Inflammatory macrophage (primary cell): ENCODE measurements at regions not wholly inside any gene's neighbourhood (a gene's known extent, or its start where the extent isn't known, plus 50 kb on each side); places are given as distances from the start of the nearest gene placed in this dataset.
A peak's percentile ranks its signal among the peaks of the same experiment; 100 is the strongest.
"Not testable (repeated sequence)": the region's sequence is repeated elsewhere in the genome, so short reads cannot be mapped to it uniquely, and the experiment has no call there.

Experiments used
- DNase-seq, 2 donors: peaks; one replicate each; pipeline ENCODE4 v3.0.0-alpha.2; 2020 to 2022

DNA sequence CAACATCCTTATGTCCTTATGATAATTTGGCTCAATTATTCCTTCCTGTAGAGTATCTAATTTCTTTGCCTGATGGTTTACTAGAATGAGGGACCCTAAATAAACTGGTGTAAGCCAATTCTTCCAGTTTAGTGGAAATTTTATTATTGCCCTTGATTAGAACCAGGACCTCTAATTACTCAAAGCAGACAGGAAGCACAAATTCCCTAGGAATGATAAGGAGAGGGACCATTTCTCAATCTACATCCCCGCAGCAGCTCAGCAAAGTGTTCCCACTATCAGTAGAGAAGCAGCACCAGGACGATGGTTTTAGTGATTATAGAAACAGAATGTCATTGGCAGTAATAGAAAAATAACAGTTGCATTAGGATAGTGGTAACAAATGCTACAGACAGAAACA is 97.1 kb downstream of the PLPPR4 start:
- no peak for DNase-seq

DNA sequence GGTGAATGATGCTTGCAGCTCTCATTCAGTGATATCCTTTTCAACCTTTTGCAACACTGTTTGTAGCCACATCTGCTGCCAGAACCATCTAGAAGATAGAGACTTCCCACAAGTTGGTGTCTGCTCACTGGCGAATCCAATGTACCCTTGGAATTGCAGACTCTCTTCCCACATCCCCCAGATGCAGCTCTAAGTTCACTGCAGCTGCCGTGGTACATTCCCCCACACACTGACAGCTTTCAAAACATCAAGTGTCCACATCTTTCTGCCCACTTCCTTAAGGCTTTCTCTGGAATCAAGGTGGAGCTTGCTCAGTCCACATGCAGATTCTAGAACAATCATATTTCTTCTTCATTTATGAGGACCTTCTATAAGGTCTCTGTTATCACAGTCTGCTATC is 99.2 kb downstream of the PLPPR4 start:
- peak in 1 of 2 donors; percentile 12 for DNase-seq

DNA sequence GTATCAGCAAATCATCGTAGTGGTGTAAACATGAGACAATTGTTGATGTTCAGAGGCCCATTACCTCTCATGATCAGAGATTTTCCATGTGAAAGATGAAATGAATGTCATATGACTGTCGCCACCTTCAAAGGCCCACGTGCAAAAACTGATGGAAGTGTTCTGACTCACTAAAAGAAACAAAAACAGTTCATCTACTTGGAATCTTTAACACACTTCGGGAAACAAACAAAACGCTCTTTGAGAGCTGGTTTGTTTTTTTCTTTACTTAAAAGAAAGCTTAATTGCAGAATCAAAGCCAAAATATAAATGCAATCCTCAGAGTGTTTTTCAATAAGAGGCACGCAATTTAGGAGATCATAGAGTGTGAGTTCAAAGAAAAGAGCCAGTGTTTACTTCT is 100.8 kb downstream of the PLPPR4 start:
- DNase-seq, result no peak

DNA sequence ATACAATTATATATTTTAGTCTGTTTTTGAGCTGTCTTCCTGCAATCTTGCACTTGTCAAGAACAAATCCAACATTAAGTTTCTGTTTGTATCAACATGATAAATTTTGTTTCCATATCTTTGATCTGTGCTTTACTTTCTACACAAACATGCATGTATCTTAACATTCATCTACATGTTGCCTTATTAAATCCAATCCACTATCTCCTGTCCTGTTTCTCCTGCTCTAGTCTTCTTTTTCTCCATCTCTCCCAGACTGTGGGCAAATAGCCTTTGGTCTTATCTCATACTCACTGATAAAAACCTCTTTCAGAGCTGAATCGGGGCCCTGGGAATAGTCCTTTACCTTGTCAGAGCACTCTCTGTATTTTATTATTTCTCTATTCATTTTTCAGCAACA is 101.3 kb downstream of the PLPPR4 start:
- no peak for DNase-seq

DNA sequence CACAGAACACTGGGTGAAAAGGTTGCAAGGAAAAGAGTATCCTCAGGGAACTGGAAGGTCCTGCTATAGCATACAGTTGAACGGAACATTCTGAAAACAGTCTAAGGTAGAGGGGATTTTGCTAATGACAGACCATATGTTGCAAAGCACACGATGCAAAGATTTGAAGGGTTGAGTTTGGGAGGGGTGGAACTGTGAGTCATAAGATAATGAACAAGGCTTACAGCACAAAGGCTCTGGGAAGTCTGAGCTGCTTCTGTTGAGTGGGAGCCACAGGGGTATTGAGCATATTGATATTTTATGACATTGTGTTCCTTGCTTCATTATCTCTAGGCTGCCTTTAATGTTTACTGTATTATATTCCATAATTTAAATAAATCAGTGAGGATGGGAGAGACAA is 104.9 kb downstream of the PLPPR4 start:
- no peak for DNase-seq

DNA sequence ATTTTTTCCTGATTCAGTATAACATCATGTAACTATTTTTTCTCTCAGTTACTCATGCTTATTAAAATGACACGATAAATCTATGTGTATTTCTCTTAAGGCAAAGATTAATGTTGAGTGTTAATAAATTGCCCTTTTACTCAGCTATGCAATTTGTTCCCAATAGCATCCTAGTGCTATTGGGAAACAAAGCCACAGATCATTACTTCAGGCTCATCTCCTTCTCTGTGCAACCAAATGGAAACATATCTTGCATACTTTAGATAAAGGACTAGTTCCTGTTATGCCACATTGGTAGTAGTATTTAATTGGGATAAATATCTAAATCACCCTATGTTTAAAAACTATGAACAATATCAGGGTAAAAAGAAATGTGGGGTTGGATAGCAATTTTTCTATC is 106.2 kb downstream of the PLPPR4 start:
- no peak for DNase-seq

DNA sequence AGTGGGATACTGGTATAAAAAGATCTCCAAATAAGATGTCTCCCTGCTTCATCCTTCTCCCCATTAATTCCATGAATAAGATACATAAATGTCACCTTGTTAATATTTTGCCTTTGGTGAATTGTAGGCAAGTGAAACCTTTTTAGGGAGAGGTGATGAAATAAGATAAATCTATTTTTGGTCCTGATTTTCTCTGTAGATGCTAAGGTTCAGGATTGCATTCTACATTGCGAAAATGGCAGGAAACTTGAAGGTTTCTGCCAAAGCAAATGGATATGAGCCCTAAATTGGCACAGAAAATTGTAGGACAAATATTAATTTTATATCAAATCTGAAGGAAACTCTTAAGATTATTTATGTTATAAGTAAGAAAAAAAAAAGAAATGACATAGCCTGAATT is 107.1 kb downstream of the PLPPR4 start:
- DNase-seq, result no peak

DNA sequence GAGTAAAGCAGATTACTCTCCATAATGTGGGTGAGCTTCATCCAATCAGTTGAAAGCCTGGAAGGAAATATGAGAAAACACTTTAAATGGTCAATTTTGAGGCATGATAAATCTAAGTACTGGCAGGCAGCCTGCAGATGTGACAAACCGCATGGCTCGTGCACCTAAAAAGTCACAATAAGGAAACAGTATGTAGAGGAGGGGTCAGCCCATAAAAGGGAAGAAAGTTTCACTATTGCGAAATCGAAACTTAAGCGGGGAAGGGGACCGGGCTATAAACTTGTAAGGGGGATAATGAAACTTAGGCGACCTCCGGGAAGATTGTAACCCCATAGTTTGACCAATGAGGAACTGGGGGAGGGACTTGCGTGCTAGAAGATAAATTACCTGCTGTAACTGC is 109.8 kb downstream of the PLPPR4 start:
- no peak for DNase-seq

DNA sequence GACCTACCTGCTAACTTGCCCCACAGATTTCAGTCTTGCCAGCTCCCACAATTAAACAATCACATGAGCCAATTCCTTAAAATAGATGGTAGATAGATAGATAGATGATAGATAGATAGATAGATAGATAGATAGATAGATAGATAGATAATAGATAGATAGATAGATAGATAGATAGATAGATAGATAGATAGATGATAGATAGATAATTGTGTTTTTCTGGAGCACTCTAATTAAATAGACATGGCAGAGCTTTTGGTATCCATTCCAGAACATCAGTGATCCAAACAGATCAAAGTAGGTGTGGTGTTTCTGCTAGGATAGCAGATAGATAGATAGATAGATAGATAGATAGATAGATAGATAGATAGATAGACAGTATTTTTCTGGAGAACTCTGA is 110.4 kb downstream of the PLPPR4 start:
- not testable (repeated sequence) for DNase-seq

DNA sequence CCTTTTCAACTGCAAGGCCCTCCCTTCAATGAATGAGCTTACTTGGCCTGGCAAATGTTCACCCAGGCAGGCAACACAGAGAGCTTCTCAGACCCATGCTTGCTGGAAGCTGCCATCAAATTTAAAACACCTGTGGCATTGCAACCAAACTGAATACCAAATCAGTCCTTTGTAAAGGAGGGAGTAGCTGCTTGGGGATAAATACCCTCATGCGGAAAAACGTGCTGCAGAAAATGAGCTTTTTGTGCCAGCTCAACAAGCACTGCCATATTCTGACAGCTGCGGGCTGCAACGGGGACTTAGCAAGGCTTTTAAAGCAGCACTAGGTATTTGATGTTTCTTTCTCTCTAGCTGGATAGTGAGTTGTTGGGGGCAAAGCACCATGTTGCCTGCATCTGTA is 119.7 kb downstream of the PLPPR4 start:
- no peak for DNase-seq

DNA sequence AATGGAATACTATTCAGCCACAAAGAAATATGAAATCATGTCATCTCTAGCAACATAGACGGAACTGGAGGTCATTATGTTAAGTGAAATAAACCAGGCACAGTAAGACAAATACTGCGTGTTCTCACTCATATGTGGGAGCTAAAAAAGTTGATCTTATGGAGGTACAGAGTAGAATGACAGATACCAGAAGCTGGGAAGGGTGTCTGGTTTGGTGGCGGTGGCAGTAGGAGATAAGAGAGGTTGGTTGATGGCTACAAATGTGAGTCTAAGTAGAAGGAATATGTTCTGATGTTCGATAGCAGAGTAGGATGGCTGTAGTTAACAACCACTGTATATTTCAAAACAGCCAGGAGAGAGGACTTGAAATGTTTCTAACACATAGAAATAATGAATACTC is 121.6 kb downstream of the PLPPR4 start:
- no peak for DNase-seq

DNA sequence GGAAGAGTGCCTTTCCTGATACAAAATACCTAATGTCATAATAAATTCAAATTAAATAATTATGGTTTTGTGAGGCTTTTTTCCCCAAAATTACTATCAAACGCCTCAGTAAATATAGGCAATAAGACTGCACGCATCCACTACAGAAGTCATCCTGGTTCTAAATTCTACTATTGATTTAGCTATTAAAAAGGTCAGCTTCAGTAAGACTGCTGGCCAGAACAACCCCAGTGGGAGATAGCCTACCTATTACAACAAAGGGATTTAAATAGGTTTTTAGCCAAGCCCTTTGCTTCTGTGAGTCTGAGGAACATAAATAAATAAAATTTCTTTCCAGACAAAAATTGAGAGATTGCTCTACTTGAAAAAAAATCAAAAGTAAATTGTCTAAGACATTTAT is 132.1 kb downstream of the PLPPR4 start:
- no peak for DNase-seq

DNA sequence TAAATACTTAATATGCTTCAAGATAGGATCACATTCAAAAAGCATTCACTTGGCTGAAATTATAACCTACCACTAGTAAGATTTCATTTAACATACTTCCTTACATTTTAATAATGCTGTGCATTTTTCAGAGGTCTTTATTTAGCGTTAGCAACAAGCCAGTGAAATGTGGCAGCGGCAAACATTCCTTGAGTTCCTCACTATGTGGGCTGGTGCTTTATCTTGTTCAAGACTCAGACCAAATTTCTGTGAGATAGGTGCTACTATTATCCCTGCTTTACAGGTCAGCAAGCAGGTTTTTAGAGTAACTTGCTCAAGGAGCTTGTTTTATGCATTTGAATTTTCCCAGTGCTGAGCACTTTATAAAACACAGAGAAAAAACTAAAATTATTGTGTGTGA is 132.7 kb downstream of the PLPPR4 start:
- no peak for DNase-seq

DNA sequence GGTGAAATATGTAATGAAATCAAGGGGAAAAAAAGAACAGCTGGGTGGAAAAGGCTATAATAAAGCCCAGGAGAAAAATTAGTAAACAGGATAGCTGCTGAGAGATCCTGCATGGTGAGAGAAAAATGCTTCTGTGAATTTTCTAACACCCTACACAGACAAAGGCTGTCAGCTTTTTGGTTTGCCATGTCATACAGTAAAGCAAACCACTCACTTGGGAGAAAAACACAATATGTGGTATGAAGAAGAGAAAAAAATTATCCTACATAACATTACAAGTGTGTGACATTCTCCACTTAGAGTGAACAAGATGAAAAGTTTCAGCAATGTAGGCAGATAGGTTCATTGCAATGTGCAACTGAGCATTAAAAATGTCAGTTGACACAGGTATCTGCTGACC is 133.6 kb downstream of the PLPPR4 start:
- DNase-seq, result no peak

DNA sequence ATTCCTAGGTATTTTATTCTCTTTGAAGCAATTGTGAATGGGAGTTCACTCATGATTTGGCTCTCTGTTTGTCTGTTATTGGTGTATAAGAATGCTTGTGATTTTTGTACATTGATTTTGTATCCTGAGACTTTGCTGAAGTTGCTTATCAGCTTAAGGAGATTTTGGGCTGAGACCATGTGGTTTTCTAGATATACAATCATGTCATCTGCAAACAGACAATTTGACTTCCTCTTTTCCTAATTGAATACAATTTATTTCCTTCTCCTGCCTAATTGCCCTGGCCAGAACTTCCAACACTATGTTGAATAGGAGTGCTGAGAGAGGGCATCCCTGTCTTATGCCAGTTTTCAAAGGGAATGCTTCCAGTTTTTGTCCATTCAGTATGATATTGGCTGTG is 137.3 kb downstream of the PLPPR4 start:
- DNase-seq, result not testable (repeated sequence)

DNA sequence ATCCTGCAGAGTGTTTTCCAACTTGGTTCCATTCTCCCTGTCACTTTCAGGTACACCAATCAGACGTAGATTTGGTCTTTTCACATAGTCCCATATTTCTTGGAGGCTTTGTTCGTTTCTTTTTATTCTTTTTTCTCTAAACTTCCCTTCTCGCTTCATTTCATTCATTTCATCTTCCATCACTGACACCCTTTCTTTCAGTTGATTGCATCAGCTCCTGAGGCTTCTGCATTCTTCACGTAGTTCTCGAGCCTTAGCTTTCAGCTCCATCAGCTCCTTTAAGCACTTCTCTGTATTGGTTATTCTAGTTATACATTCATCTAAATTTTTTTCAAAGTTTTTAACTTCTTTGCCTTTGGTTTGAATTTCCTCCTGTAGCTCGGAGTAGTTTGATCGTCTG is 140.1 kb downstream of the PLPPR4 start:
- DNase-seq, result not testable (repeated sequence)

DNA sequence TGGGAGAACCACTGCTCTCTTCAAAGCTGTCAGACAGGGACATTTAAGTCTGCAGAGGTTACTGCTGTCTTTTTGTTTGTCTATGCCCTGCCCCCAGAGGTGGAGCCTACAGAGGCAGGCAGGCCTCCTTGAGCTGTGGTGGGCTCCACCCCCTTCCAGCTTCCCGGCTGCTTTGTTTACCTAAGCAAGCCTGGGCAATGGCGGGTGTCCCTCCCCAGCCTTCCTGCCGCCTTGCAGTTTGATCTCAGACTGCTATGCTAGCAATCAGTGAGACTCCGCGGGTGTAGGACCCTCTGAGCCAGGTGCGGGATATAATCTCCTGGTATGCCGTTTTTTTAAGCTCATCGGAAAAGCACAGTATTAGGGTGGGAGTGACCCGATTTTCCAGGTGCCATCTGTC is 141.0 kb downstream of the PLPPR4 start:
- DNase-seq, result not testable (repeated sequence)

DNA sequence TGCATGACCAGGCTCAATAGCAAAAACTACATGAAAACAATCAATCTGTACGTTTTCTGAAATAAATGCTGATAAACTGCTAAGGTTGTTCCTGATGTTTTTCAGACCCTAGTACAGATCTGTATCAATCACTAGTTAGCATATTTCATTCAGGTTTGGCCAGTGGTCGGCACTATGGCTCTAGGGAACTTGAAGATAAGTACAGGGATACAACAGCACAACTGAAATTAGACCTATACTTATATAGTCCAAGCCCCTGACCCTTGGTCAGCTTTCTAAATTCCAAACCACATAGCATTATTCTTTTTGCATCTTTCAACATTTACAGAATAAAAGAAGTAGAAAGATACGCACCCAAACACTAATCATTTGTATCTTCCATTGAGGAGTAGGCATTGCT is 142.7 kb downstream of the PLPPR4 start:
- no peak for DNase-seq

DNA sequence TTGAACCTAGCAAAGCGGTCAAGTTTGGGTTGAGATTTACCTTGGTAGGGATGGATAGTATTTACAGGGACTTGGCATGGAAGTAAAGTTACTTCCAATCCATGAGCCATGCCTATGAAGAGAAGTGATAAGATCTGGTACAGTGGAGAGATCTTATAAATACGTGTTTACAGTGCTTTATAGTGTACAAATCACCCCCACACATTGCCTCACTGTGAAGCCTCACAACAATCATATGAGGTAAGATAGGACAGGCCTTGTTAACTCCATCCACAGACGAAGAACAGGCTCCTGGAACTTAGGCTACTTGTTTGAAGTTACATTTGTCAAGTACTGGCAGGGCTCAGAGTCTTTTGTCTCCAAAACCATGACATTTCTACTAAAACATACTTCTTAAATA is 159.8 kb downstream of the PLPPR4 start:
- no peak for DNase-seq

DNA sequence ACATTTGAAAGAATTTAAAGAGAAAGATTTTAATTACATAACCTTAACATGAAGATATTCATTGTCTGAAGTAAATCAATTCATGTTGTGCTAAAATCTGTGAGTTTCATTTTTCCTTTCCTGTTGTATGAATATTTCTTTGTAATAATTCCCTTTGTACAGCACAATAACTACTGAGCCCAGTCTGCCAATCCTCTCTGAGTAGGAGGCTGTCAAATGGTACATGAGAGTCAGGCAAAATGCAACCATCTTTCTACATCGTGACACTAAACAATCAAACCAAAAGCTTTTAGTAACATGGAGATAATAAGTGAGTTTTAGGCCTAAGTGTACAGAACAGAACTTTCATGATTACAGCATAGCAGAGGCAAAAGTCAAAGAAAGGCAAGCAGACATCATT is 165.5 kb downstream of the PLPPR4 start:
- DNase-seq, result no peak

DNA sequence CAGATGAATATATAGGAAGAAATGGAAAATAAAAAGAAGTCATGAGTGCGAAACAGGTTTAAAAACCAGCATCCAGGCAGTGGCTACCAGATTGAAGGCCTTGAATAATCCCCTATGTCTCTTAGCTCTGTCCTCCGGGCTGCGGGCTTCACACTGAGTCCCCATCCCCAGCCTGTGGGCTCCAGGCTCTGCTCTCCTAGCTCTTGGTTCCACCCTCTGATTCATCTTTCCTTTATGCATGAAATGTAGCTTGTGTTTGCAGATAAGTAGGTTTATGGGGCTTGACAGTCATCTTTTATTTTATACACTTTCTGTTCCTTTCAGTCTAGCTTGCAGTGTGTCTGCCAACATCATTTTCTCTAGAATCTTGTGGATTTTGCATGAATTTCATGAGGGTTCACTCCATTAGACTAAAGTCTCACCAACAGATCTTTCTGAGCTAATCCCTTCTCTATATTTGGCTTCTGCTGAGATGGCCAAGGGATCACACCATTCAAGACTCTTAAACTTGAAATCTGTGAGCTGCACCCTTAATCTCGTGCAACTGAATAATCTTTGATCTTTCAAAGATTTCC is 174.5 kb downstream of the PLPPR4 start:
- DNase-seq, result no peak

DNA sequence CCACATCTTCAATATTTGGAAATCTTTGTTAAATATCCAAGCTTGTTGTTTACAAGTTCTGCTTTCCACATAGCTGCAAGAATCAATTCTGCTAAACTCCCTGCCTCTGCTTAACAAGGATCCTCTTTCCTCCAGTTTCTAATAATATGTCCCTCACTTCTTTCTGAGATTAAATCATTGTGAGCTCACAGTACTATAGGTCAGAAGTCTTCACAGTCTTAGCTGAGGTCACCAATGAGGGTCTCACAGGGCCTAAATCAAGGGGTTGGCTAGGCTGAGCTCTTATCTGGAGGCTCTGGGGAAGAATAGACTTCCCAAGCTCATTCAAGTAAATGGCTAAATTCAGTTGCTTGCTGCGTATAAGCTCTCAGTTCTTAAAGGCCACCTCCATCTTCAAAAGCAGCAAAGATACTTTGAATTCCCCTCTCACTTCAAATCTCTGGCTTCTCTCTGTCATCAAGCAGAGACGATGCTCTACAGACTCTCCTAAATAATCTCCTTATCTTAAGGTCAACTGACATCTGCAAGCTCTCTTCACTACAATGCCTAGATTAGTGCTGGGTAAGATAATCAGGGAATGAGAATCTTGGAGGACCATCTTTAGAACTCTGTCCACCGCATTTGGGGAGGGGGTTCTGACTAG is 175.3 kb downstream of the PLPPR4 start:
- no peak for DNase-seq

DNA sequence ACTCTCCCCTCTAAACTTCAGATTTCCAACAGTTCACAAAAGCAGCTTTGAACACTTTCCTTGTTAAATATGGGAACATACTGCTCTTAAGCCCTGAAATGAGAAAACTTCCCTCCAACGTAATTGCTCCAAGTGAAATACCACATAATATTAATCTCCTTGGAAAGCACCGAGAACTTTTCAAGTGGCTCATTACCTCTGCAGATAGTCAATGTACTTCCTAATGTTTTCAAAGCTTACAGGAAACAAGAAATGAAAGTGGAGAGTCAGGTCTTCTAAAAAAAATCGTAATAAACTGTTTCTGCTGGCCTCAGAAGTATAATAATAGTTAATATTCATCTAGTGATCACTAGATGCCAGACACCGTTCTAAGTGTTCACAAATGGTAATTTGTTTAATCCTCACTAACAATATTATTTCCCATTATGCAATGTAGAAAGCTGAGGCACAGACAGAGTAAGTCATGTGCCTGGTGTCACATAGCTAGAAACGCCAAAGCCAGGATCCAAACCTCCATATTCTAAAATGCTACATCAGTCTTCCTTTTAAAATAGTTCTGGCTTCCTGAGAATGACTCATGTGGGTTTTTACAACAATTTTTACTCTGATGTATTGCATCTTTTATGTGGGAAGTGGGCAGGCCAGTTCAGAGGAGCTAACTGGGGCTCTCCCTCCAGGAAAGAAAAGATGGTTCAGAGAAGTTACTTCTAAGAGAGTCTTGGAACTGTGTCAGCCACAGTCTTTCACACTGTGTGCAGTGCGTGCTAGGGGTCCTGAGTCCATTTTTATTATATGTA is 177.2 kb downstream of the PLPPR4 start:
- DNase-seq, result peak; percentile 39 to 44

DNA sequence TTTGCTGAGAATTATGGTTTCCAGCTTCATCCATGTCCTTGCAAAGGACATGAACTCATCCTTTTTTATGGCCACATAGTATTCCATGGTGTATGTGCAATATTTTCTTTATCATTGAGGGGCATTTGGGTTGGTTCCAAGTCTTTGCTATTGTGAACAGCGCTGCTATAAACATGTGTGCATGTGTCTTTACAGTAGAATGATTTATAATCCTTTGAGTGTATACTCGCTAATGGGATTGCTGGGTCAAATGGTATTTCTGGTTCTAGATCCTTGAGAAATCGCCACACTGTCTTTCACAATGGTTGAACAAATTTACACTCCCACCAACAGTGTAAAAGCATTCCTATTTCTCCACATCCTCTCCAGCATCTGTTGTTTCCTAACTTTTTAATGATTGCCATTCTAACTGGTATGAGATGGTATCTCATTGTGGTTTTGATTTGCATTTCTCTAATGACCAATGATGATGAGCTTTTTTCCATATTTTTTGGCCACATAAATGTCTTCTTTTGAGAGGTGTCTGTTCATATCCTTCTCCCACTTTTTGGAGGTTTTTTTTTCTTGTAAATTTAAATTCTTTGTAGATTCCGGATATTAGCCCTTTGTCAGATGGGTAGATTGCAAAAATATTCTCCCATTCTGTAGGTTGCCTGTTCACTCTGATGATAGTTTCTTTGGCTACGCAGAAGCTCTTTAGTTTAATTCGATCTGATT is 180.1 kb downstream of the PLPPR4 start:
- DNase-seq, result not testable (repeated sequence)
